ENCODE measurements at regions not wholly inside any gene's neighbourhood (a gene's known extent, or its start where the extent isn't known, plus 50 kb on each side); places are given as distances from the start of the nearest gene placed in this dataset.
"Not testable (repeated sequence)": the region's sequence is repeated elsewhere in the genome, so short reads cannot be mapped to it uniquely, and the experiment has no call there.

- no peak overlapping the region for H3K27ac ChIP-seq
- no peak for TF ChIP-seq ZFX (IDR thresholded peaks at IDR 0.05; ENCODE audit: borderline replicate concordance)
- no peak for TF ChIP-seq CTCF (IDR thresholded peaks at IDR 0.05)
These were observed 121.6 kb downstream of the NFKBIZ start for GRCh38 chr3:101970905-101971304.

GRCh38 chr3:101972430-101973162 is 123.3 kb downstream of the NFKBIZ start:
- TF ChIP-seq ZFX (IDR thresholded peaks at IDR 0.05; ENCODE audit: borderline replicate concordance) (no peak), CTCF (IDR thresholded peaks at IDR 0.05) (no peak)
- no peak overlapping the region for H3K27ac ChIP-seq

- TF ChIP-seq ZFX (IDR thresholded peaks at IDR 0.05; ENCODE audit: borderline replicate concordance): no peak
- no peak for TF ChIP-seq CTCF (IDR thresholded peaks at IDR 0.05)
- H3K27ac ChIP-seq: no peak overlapping the region
These were observed 123.8 kb downstream of the NFKBIZ start for GRCh38 chr3:101973163-101973505.

- not testable (repeated sequence) for H3K27ac ChIP-seq
These were observed 126.1 kb downstream of the NFKBIZ start for GRCh38 chr3:101975415-101975814.

- TF ChIP-seq ZFX (IDR thresholded peaks at IDR 0.05; ENCODE audit: borderline replicate concordance) (no peak), CTCF (IDR thresholded peaks at IDR 0.05) (no peak)
- H3K27ac ChIP-seq: no peak overlapping the region
These were observed 127.2 kb downstream of the NFKBIZ start for GRCh38 chr3:101976473-101976872.

- no peak overlapping the region for H3K27ac ChIP-seq
- TF ChIP-seq ZFX (IDR thresholded peaks at IDR 0.05; ENCODE audit: borderline replicate concordance): no peak
- no peak for TF ChIP-seq CTCF (IDR thresholded peaks at IDR 0.05)
These were observed 129.0 kb downstream of the NFKBIZ start for GRCh38 chr3:101978348-101978747.

GRCh38 chr3:101979033-101979432 is 129.7 kb downstream of the NFKBIZ start:
- H3K27ac ChIP-seq: no peak overlapping the region
- TF ChIP-seq CTCF (IDR thresholded peaks at IDR 0.05) (no peak), ZFX (IDR thresholded peaks at IDR 0.05; ENCODE audit: borderline replicate concordance) (no peak)

- no peak for TF ChIP-seq ZFX (IDR thresholded peaks at IDR 0.05; ENCODE audit: borderline replicate concordance)
- no peak for TF ChIP-seq CTCF (IDR thresholded peaks at IDR 0.05)
- H3K27ac ChIP-seq: no peak overlapping the region
These were observed 135.0 kb downstream of the NFKBIZ start for GRCh38 chr3:101984356-101984755.
